SK-N-SH treated with all-trans-retinoic acid at 6 μM for 48 hours (cell line): ENCODE measurements at regions not wholly inside any gene's neighbourhood (a gene's known extent, or its start where the extent isn't known, plus 50 kb on each side); places are given as distances from the start of the nearest gene placed in this dataset.

Experiments
- BACH2 ChIP-seq: fragments of 250-450 bp; sonication (Bioruptor Pico); IDR thresholded peaks from 2 replicates; pipeline ENCODE4 v1.9.0; 2021; ENCODE audit warnings: mild to moderate bottlenecking, borderline replicate concordance
- CSDC2 ChIP-seq: fragments of 250-450 bp; sonication (Bioruptor Pico); IDR thresholded peaks from 2 replicates; pipeline ENCODE4 v1.5.0; 2020; ENCODE audit warnings: mild to moderate bottlenecking, moderate library complexity
- ESRRG ChIP-seq: fragments of 250-450 bp; sonication (Bioruptor Pico); IDR thresholded peaks from 2 replicates; pipeline ENCODE4 v1.6.1; 2021; ENCODE audit warnings: mild to moderate bottlenecking
- OSR1 ChIP-seq: fragments of 250-450 bp; sonication (Bioruptor Pico); IDR thresholded peaks from 2 replicates; pipeline ENCODE4 v1.8.0; 2022; ENCODE audit warnings: moderate library complexity, mild to moderate bottlenecking, inconsistent platforms
- PPARA ChIP-seq: fragments of 250-450 bp; sonication (Bioruptor Pico); IDR thresholded peaks from 2 replicates; pipeline ENCODE4 v1.5.0; 2020; ENCODE audit warnings: mild to moderate bottlenecking, borderline replicate concordance
- SNAI2 ChIP-seq: fragments of 250-450 bp; sonication (Bioruptor Pico); IDR thresholded peaks from 2 replicates; pipeline ENCODE4 v1.5.0; 2020; ENCODE audit warnings: mild to moderate bottlenecking, moderate library complexity
- TCF4 ChIP-seq: fragments of 250-450 bp; sonication (Bioruptor Pico); IDR thresholded peaks from 2 replicates; pipeline ENCODE4 v1.8.0; 2021; ENCODE audit warnings: mild to moderate bottlenecking, moderate library complexity, borderline replicate concordance
- ZC3H10 ChIP-seq: fragments of 250-450 bp; sonication (Bioruptor Pico); IDR thresholded peaks from 2 replicates; pipeline ENCODE4 v1.5.1; 2021; ENCODE audit warnings: mild to moderate bottlenecking, moderate library complexity
- ZFP3 ChIP-seq: fragments of 250-450 bp; sonication (Bioruptor Pico); IDR thresholded peaks from 2 replicates; pipeline ENCODE4 v1.5.0; 2020; ENCODE audit warnings: mild to moderate bottlenecking, moderate library complexity
- ZFP30 ChIP-seq: fragments of 450-650 bp; formaldehyde crosslinking; IDR thresholded peaks from 2 replicates; pipeline ENCODE4 v1.5.0; 2022; ENCODE audit warnings: mild to moderate bottlenecking, moderate library complexity
- TF ChIP-seq, protein P1 (sequence below): fragments of 250-450 bp; sonication (Bioruptor Pico); IDR thresholded peaks from 2 replicates; pipeline ENCODE4 v1.8.0; 2020; ENCODE audit warnings: mild to moderate bottlenecking, moderate library complexity, borderline replicate concordance

DNA sequence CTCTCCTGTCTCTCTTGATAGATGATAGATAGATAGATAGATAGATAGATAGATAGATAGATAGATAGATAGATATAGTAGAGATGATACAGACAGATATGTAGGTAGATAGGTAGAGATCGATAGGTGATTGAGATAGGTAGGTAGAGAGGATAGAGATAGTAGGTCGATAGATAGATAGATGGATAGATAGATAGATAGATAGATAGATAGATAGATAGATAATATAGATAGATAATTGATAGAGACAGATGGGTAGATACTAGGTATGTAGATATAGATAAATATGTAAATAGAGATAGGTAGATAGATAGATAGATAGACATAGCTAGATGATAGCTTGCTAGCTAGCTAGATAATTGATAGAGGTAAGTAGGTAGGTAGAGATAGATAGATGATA, 1154.2 kb upstream of the AUTS2 start:
- TF ChIP-seq, protein P1, sequence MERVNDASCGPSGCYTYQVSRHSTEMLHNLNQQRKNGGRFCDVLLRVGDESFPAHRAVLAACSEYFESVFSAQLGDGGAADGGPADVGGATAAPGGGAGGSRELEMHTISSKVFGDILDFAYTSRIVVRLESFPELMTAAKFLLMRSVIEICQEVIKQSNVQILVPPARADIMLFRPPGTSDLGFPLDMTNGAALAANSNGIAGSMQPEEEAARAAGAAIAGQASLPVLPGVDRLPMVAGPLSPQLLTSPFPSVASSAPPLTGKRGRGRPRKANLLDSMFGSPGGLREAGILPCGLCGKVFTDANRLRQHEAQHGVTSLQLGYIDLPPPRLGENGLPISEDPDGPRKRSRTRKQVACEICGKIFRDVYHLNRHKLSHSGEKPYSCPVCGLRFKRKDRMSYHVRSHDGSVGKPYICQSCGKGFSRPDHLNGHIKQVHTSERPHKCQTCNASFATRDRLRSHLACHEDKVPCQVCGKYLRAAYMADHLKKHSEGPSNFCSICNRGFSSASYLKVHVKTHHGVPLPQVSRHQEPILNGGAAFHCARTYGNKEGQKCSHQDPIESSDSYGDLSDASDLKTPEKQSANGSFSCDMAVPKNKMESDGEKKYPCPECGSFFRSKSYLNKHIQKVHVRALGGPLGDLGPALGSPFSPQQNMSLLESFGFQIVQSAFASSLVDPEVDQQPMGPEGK (CRISPR knock-in tag), result no peak
- TF ChIP-seq TCF4 (CRISPR knock-in tag) (no peak), PPARA (CRISPR knock-in tag) (no peak), ZC3H10 (CRISPR knock-in tag) (no peak), OSR1 (CRISPR knock-in tag) (no peak), ZFP3 (CRISPR knock-in tag) (no peak), ZFP30 (no peak), BACH2 (CRISPR knock-in tag) (no peak), ESRRG (CRISPR knock-in tag) (no peak), SNAI2 (CRISPR knock-in tag) (no peak), CSDC2 (no peak)
